A673 (cell line): ENCODE measurements at regions not wholly inside any gene's neighbourhood (a gene's known extent, or its start where the extent isn't known, plus 50 kb on each side); places are given as distances from the start of the nearest gene placed in this dataset.

Experiments used
- BruUV-seq: library from RNA; stranded (reverse); fragments of 400-500 nt; replicated peaks from 2 replicates; lab custom pipeline; 2021; lab: Mats Ljungman, UMichigan
- CTCF ChIA-PET: fragments of 300-600 bp; sonication (Branson Sonifier 250); formaldehyde crosslinking; loops from one replicate; lab custom pipeline; 2022; ENCODE audit warnings: antibody characterized with exemption; lab: Charles Lee
- POLR2A ChIA-PET: fragments of 300-600 bp; sonication (Branson Sonifier 250); formaldehyde crosslinking; loops from one replicate; lab custom pipeline; 2022; ENCODE audit warnings: antibody characterized with exemption; ENCODE audit not compliant: low non-redundant PET; lab: Charles Lee
- DNase-seq: peaks from one replicate; pipeline ENCODE4 v3.0.0-alpha.2; 2015; ENCODE audit warnings: low spot score
- H3K27ac ChIP-seq: fragments of 200-600 bp; sonication (generic); 2 replicates; pipeline ENCODE4 v1.5.1; 2016; ENCODE audit warnings: mixed run types, low read depth, mild to moderate bottlenecking, mixed read lengths, antibody characterized with exemption, low read length; ENCODE audit not compliant: poor library complexity, severe bottlenecking
- H3K27me3 ChIP-seq: fragments of 200-600 bp; sonication (generic); replicated peaks from 2 replicates; pipeline ENCODE4 v1.6.1; 2017; ENCODE audit warnings: mixed run types, low read depth, mild to moderate bottlenecking, mixed read lengths, antibody characterized with exemption, low read length; ENCODE audit not compliant: insufficient read depth, poor library complexity
- H3K36me3 ChIP-seq: fragments of 200-600 bp; sonication (generic); 2 replicates; pipeline ENCODE4 v1.6.1; 2016; ENCODE audit warnings: mixed run types, mild to moderate bottlenecking, mixed read lengths, antibody characterized with exemption, low read length; ENCODE audit not compliant: insufficient read depth, poor library complexity, severe bottlenecking
- H3K4me1 ChIP-seq: fragments of 200-600 bp; sonication (generic); 2 replicates; pipeline ENCODE4 v1.6.1; 2017; ENCODE audit warnings: mixed run types, mild to moderate bottlenecking, mixed read lengths, antibody characterized with exemption, low read length; ENCODE audit not compliant: insufficient read depth, poor library complexity, severe bottlenecking
- H3K4me3 ChIP-seq: fragments of 200-600 bp; sonication (generic); 2 replicates; pipeline ENCODE4 v1.5.1; 2016; ENCODE audit warnings: low read depth, mixed run types, mild to moderate bottlenecking, mixed read lengths, low read length; ENCODE audit not compliant: poor library complexity, severe bottlenecking
- H3K9me3 ChIP-seq: fragments of 200-600 bp; sonication (generic); 2 replicates; pipeline ENCODE4 v1.6.1; 2016; ENCODE audit warnings: mixed run types, low read depth, mild to moderate bottlenecking, mixed read lengths, antibody characterized with exemption, low read length; ENCODE audit not compliant: poor library complexity, severe bottlenecking
- CTCF ChIP-seq: fragments of 300-800, 200-600 bp; sonication (generic); conservative IDR thresholded peaks from 2 replicates; pipeline ENCODE4 v1.5.1; 2017; ENCODE audit warnings: low read depth, mild to moderate bottlenecking, antibody characterized with exemption, low read length, moderate library complexity, mixed read lengths
- EZH2 ChIP-seq: fragments of 200-600 bp; sonication (generic); IDR thresholded peaks from 2 replicates; pipeline ENCODE4 v1.6.1; 2017; ENCODE audit warnings: borderline replicate concordance, low read depth, mild to moderate bottlenecking, mixed read lengths, antibody characterized with exemption, low read length; ENCODE audit not compliant: poor library complexity, severe bottlenecking
- intact Hi-C: fragments of 100-400 bp; cut with micrococcal nuclease; formaldehyde crosslinking; loops from one replicate; pipeline ENCODE4 v1.10.0; 2022; ENCODE audit not compliant: unreplicated experiment

- Histone ChIP-seq H3K4me1 (no peaks in the 10 kb centered on the region), H3K4me3 (no peak overlapping the region), H3K9me3 (no peaks in the 10 kb centered on the region), H3K27me3 (no peaks in the 10 kb centered on the region), H3K27ac (no peak overlapping the region), H3K36me3 (no peaks in the 10 kb centered on the region)
- TF ChIP-seq CTCF (no peak), EZH2 (no peak)
- DNase-seq: no peak
- ChIA-PET CTCF (no interaction called here), POLR2A (no interaction called here)
- intact Hi-C loops: no loop called here
- BruUV-seq: no TSS peak
Observed at GRCh38 chr15:47862402-47862801, 145.1 kb downstream of the SEMA6D start.

GRCh38 chr15:47866446-47866845, 149.1 kb downstream of the SEMA6D start:
- no TSS peak for BruUV-seq
- Histone ChIP-seq H3K27ac (no peak overlapping the region), H3K36me3 (no peaks in the 10 kb centered on the region), H3K9me3 (no peaks in the 10 kb centered on the region), H3K4me1 (peaks cover 10% of the 10 kb centered on the region), H3K27me3 (no peaks in the 10 kb centered on the region), H3K4me3 (no peak overlapping the region)
- intact Hi-C loops: no loop called here
- DNase-seq: no peak
- TF ChIP-seq CTCF (no peak), EZH2 (no peak)
- ChIA-PET CTCF (no interaction called here), POLR2A (no interaction called here)

GRCh38 chr15:47870300-47870955, 153.1 kb downstream of the SEMA6D start:
- H3K27ac ChIP-seq: no peak overlapping the region
- H3K36me3 ChIP-seq: no peaks in the 10 kb centered on the region
- no peak for DNase-seq
- H3K27me3 ChIP-seq: no peaks in the 10 kb centered on the region
- POLR2A ChIA-PET: no interaction called here
- no peak overlapping the region for H3K4me3 ChIP-seq
- CTCF ChIA-PET: no interaction called here
- TF ChIP-seq EZH2 (no peak), CTCF (no peak)
- no peaks in the 10 kb centered on the region for H3K9me3 ChIP-seq
- peaks cover 22% of the 10 kb centered on the region for H3K4me1 ChIP-seq
- no TSS peak for BruUV-seq
- intact Hi-C loops: no loop called here
